Prostate gland (tissue), 2 donors: ENCODE measurements at regions not wholly inside any gene's neighbourhood (a gene's known extent, or its start where the extent isn't known, plus 50 kb on each side); places are given as distances from the start of the nearest gene placed in this dataset.
"Not testable (repeated sequence)": the region's sequence is repeated elsewhere in the genome, so short reads cannot be mapped to it uniquely, and the experiment has no call there.

Source experiments
- DNase-seq: peaks from one replicate; pipeline ENCODE4 v3.0.0-alpha.2; 2019; ENCODE audit warnings: low spot score
- H3K27ac ChIP-seq, 2 donors: fragments of 200-600 bp; sonication (generic); 2 replicates each; pipeline ENCODE4 v1.5.1; 2017 to 2019
- H3K27me3 ChIP-seq: fragments of 200-600 bp; sonication (generic); replicated peaks from 2 replicates; pipeline ENCODE4 v1.5.1; 2019; ENCODE audit not compliant: insufficient read depth
- H3K36me3 ChIP-seq, 2 donors: fragments of 200-600 bp; sonication (generic); 1 replicate in 1 of 2; 2 replicates in 1 of 2; pipeline versions ENCODE4 v1.5.1 to v1.8.1; 2017 to 2019
- H3K4me1 ChIP-seq: fragments of 200-600 bp; sonication (generic); replicated peaks from 2 replicates; pipeline ENCODE4 v1.5.1; 2019
- H3K4me3 ChIP-seq, 2 donors: fragments of 200-600 bp; sonication (generic); 2 replicates each; pipeline ENCODE4 v1.5.1; 2017 to 2019
- H3K9me3 ChIP-seq: fragments of 200-600 bp; sonication (generic); 2 replicates; pipeline ENCODE4 v1.5.1; 2017
- POLR2A ChIP-seq: fragments of 450-650 bp; IDR thresholded peaks from one replicate; pipeline ENCODE4 v1.6.1; 2016; ENCODE audit warnings: antibody characterized with exemption, mild to moderate bottlenecking
- POLR2AphosphoS5 ChIP-seq: sonication (generic); formaldehyde crosslinking; IDR thresholded peaks from one replicate; pipeline ENCODE4 v1.6.1; 2017; ENCODE audit warnings: antibody characterized with exemption
- WGBS: methylation state at CpG from one replicate; pipeline ENCODE4 v1.1.5; 2018; 5-methylcytosine and 5-hydroxymethylcytosine counted together
- intact Hi-C: fragments of 100-400 bp; cut with DNase I; formaldehyde crosslinking; loops from one replicate; pipeline ENCODE4 v1.14.2; 2022
- TF ChIP-seq, protein P1 (sequence below), 4 experiments: fragments of 200-600 bp in 2 of 4; fragments of 450-650 bp in 2 of 4; sonication (generic) in 2 of 4; IDR thresholded peaks; 1 replicate in 3 of 4; 2 replicates in 1 of 4; pipeline ENCODE4 v1.5.1; 2016 to 2019; ENCODE audit warnings: antibody characterized with exemption in 4 of 4, mild to moderate bottlenecking in 2 of 4, moderate library complexity in 2 of 4

DNA sequence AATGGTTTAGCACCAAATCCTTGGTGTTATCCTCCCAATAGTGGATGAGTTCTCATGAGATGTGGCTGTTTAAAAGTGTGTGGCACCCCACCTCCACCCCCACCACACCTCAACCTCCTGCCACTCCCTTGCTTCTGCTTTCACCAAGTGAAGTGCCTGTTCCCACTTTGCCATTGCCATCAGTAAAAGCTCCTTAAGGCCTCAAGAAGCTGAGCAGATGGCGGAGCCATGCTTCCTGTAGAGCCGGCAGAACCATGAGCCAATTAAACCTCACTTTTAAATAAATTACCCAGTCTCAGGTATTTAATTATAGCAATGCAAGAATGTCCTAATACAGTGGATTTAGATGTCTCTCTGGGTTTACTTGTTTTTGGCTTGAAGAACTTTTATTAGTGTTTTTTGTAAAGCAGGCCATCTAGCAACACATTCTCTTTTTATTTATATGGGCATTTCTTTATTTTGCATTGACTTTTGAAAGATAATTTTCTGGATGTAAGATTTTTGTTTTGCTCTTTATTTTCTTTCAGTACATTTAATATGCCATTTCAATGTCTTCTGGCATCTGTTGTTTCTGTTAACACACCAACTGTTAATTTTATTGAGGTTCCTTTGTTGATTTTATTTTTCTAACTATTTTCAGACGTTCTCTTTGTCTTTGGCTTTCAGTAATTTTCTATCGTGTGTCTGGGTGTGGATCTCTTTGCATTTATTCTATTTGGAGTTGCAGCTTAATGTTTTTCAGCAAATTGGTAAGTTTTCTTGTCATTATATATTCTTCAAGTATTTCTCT is 724.5 kb upstream of the CNTN5 start:
- intact Hi-C loops = no loop called here
- Histone ChIP-seq H3K4me1 (no peaks in the 10 kb centered on the region), H3K36me3 (no peaks in the 10 kb centered on the region), H3K4me3 (no peak overlapping the region), H3K27me3 (no peaks in the 10 kb centered on the region), H3K27ac (no peak overlapping the region), H3K9me3 (no peaks in the 10 kb centered on the region)
- no peak for DNase-seq
- 53% methylated on average over 4 of the region's 4 CpGs for whole genome bisulfite sequencing
- no peak for TF ChIP-seq POLR2AphosphoS5

DNA sequence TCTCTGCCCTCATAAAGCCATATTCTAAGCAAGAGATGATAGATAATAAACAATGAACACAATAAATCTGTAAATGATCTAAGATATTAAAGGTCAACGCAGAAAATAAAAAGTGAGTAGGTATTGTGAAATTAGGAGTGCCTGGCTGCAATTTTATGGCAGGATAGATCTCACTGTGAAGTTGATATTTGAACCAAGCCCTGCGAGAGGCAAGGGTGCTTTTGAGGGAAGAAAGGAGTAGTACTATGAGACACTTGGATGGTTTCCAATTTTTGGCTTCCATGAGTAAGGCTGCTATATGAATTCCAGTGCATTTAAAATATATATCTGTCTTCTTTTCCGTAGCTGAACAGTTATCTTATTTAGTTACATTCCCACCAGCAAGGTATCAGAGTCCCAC is 720.0 kb upstream of the CNTN5 start:
- WGBS = 49% methylated on average over 3 of the region's 3 CpGs
- DNase-seq = no peak
- no peaks in the 10 kb centered on the region for H3K9me3 ChIP-seq
- TF ChIP-seq POLR2AphosphoS5 (no peak), POLR2A (no peak)
- TF ChIP-seq, protein P1, sequence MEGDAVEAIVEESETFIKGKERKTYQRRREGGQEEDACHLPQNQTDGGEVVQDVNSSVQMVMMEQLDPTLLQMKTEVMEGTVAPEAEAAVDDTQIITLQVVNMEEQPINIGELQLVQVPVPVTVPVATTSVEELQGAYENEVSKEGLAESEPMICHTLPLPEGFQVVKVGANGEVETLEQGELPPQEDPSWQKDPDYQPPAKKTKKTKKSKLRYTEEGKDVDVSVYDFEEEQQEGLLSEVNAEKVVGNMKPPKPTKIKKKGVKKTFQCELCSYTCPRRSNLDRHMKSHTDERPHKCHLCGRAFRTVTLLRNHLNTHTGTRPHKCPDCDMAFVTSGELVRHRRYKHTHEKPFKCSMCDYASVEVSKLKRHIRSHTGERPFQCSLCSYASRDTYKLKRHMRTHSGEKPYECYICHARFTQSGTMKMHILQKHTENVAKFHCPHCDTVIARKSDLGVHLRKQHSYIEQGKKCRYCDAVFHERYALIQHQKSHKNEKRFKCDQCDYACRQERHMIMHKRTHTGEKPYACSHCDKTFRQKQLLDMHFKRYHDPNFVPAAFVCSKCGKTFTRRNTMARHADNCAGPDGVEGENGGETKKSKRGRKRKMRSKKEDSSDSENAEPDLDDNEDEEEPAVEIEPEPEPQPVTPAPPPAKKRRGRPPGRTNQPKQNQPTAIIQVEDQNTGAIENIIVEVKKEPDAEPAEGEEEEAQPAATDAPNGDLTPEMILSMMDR (IDR thresholded peaks at IDR 0.05) = no peak
- no peaks in the 10 kb centered on the region for H3K27me3 ChIP-seq
- intact Hi-C loops = no loop called here
- no peaks in the 10 kb centered on the region for H3K36me3 ChIP-seq
- H3K4me1 ChIP-seq = no peaks in the 10 kb centered on the region
- no peak overlapping the region for H3K4me3 ChIP-seq
- H3K27ac ChIP-seq = no peak overlapping the region

DNA sequence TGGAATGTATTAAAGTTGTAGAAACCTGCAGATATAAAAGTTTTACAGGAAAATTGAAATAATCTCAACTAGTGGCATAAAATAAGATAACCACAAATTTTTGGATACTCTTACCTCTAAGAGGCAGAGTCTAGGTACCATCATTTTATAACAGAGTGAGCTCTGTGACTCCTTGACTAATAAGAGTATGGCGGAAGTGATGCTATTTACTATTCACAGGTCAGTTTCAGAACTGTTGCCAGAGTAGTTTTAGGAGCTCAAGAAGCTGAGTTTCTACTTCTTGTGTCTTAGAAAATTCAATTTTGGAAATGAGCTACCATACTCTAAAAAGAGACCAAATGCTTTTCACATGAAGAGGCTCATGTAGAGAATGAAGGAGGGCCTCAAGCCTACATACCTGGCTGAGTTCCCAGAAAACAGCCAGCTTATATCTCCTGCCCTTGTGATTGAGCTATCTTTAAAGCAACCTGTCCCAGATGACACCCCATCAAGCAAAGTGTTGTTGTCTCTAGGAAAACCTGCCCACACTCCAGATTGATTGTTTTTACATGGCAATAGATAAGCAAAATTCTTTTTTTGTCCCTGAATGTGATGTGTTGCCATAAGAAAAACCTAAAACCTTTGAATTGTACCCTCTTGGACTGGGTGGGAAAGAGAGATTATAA is 712.8 kb upstream of the CNTN5 start:
- WGBS = 100% methylated on average over 1 of the region's 1 CpG
- DNase-seq = no peak
- Histone ChIP-seq H3K4me1 (no peaks in the 10 kb centered on the region), H3K27ac (no peak overlapping the region), H3K9me3 (no peaks in the 10 kb centered on the region), H3K36me3 (no peaks in the 10 kb centered on the region), H3K27me3 (no peaks in the 10 kb centered on the region), H3K4me3 (no peak overlapping the region)
- intact Hi-C loops = no loop called here
- no peak for TF ChIP-seq POLR2A
- no peak for TF ChIP-seq POLR2AphosphoS5
- TF ChIP-seq, protein P1 (IDR thresholded peaks at IDR 0.05) = no peak

DNA sequence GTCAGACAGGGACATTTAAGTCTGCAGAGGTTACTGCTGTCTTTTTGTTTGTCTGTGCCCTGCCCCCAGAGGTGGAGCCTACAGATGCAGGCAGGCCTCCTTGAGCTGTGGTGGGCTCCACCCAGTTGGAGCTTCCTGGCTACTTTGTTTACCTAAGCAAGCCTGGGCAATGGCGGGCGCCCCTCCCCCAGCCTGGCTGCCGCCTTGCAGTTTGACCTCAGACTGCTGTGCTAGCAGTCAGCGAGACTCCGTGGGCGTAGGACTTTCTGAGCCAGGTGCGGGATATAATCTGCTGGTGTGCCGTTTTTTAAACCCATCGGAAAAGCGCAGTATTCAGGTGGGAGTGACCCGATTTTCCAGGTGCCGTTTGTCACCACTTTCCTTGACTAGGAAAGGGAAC is 690.4 kb upstream of the CNTN5 start:
- H3K27ac ChIP-seq, H3K27me3 ChIP-seq, intact Hi-C loops, H3K4me3 ChIP-seq, H3K9me3 ChIP-seq, DNase-seq, H3K4me1 ChIP-seq, H3K36me3 ChIP-seq: not testable (repeated sequence)
- WGBS = 77% methylated on average over 11 of the region's 12 CpGs

DNA sequence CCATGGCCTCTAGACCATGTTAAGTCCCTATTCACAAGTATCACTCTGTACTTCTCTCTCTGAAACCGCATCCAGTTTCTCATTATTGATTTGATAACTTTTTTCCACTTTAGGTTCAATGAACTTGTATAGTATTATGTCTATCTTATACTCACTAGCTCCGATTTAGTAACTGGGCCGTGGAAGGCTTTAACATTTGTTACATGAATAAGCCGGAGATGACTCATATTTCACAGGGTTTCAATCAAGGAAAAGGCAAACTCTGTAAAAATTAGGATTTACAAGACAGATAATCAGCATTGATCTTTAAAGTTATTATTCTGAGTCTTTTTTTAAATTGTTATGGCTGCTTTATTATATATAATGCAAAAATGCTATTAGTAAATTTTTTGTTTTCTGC is 662.2 kb upstream of the CNTN5 start:
- DNase-seq = no peak
- Histone ChIP-seq H3K27me3 (no peaks in the 10 kb centered on the region), H3K9me3 (no peaks in the 10 kb centered on the region), H3K4me1 (no peaks in the 10 kb centered on the region), H3K36me3 (no peaks in the 10 kb centered on the region), H3K4me3 (no peak overlapping the region), H3K27ac (no peak overlapping the region)
- TF ChIP-seq POLR2AphosphoS5 (no peak), POLR2A (no peak)
- TF ChIP-seq, protein P1 (IDR thresholded peaks at IDR 0.05) = no peak
- intact Hi-C loops = no loop called here
- WGBS = 73% methylated on average over 4 of the region's 4 CpGs

DNA sequence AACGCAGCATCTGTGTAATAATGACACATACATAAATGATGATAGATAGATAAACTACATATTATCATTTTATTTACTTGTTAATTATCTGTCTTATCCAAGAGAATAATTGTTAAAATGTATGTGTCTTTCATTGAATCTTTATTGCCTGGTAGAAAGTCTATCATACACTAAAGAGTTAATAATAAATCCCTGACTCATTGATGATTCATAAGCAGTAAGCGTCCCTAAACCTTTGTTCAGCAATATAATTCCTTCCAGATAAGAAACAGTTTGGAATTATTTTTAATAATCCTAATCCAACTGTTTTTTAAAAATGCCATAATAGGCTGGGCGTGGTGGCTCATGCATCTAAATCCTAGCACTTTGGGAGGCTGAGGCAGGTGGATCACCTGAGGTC is 655.6 kb upstream of the CNTN5 start:
- 69% methylated on average over 3 of the region's 3 CpGs for WGBS
- TF ChIP-seq POLR2A (no peak), POLR2AphosphoS5 (no peak)
- TF ChIP-seq, protein P1 (IDR thresholded peaks at IDR 0.05) = no peak
- H3K27ac ChIP-seq = no peak overlapping the region
- no peaks in the 10 kb centered on the region for H3K36me3 ChIP-seq
- DNase-seq = no peak
- H3K27me3 ChIP-seq = no peaks in the 10 kb centered on the region
- H3K4me3 ChIP-seq = no peak overlapping the region
- no peaks in the 10 kb centered on the region for H3K9me3 ChIP-seq
- intact Hi-C loops = no loop called here
- no peaks in the 10 kb centered on the region for H3K4me1 ChIP-seq
